Uterus (tissue), 3 donors: ENCODE measurements at regions not wholly inside any gene's neighbourhood (a gene's known extent, or its start where the extent isn't known, plus 50 kb on each side); places are given as distances from the start of the nearest gene placed in this dataset.

ENCODE experiments used
- DNase-seq, 2 donors: peaks; one replicate each; pipeline ENCODE4 v3.0.0-alpha.2; 2019 to 2020
- H3K27ac ChIP-seq, 2 donors: fragments of 200-600 bp; sonication (generic); 1 replicate in 1 of 2; 2 replicates in 1 of 2; pipeline ENCODE4 v1.5.1; 2016 to 2018
- H3K27me3 ChIP-seq, 2 donors: fragments of 200-600 bp; sonication (generic); one replicate each; pipeline ENCODE4 v1.5.1; 2018 to 2019; ENCODE audit warnings: control low read depth in 1 of 2
- H3K36me3 ChIP-seq, 2 donors: fragments of 200-600 bp; sonication (generic); one replicate each; pipeline ENCODE4 v1.5.1; 2019; ENCODE audit warnings: control low read depth in 1 of 2
- H3K4me1 ChIP-seq, 2 donors: fragments of 200-600 bp; sonication (generic); one replicate each; pipeline ENCODE4 v1.5.1; 2018 to 2019; ENCODE audit warnings: control low read depth in 1 of 2
- H3K4me3 ChIP-seq, 2 donors: fragments of 200-600 bp; sonication (generic); 1 replicate in 1 of 2; 2 replicates in 1 of 2; pipeline ENCODE4 v1.5.1; 2018 to 2019; ENCODE audit warnings: mild to moderate bottlenecking in 1 of 2
- H3K9me3 ChIP-seq, 2 donors: fragments of 200-600 bp; sonication (generic); one replicate each; pipeline ENCODE4 v1.5.1; 2019; ENCODE audit warnings: control low read depth in 1 of 2
- POLR2A ChIP-seq, 2 donors: fragments of 450-650 bp; IDR thresholded peaks; one replicate each; pipeline ENCODE4 v1.6.1; 2016; ENCODE audit warnings: antibody characterized with exemption in 2 of 2, mild to moderate bottlenecking in 1 of 2, moderate library complexity in 1 of 2
- intact Hi-C: fragments of 100-400 bp; cut with DNase I; formaldehyde crosslinking; loops from one replicate; pipeline ENCODE4 v1.15.1; 2023; ENCODE audit warnings: low total_unique reads
- TF ChIP-seq, protein P1 (sequence below), 4 experiments: fragments of 200-600 bp in 2 of 4; fragments of 450-650 bp in 2 of 4; sonication (generic) in 2 of 4; IDR thresholded peaks; one replicate each; pipeline ENCODE4 v1.5.1; 2016 to 2019; ENCODE audit warnings: antibody characterized with exemption in 4 of 4, mild to moderate bottlenecking in 2 of 4, moderate library complexity in 1 of 4
- donor health status: DM: yes; HTN: yes; CAD: no.

DNA sequence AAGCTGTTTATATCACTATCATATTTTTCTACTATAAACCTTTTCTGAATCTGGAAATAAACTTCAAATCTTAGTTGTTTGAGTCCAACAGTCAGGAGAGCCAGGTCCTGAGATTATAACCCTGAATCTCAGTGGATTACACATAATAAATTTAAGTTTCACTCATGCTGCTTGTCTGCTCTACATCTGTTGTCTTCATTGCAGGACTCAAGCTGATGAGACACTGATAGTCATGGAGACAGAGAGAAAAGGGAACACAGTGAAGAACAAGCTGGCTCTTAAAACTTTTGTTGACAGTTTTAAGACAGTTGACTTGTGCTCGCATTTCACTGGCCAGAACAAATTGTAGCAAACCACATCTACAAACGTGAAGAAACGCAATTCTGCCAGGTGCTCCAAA is 327.0 kb upstream of the CTSO start:
- H3K36me3 ChIP-seq, result no peaks in the 10 kb centered on the region
- H3K4me3 ChIP-seq, result no peak overlapping the region
- TF ChIP-seq, protein P1, sequence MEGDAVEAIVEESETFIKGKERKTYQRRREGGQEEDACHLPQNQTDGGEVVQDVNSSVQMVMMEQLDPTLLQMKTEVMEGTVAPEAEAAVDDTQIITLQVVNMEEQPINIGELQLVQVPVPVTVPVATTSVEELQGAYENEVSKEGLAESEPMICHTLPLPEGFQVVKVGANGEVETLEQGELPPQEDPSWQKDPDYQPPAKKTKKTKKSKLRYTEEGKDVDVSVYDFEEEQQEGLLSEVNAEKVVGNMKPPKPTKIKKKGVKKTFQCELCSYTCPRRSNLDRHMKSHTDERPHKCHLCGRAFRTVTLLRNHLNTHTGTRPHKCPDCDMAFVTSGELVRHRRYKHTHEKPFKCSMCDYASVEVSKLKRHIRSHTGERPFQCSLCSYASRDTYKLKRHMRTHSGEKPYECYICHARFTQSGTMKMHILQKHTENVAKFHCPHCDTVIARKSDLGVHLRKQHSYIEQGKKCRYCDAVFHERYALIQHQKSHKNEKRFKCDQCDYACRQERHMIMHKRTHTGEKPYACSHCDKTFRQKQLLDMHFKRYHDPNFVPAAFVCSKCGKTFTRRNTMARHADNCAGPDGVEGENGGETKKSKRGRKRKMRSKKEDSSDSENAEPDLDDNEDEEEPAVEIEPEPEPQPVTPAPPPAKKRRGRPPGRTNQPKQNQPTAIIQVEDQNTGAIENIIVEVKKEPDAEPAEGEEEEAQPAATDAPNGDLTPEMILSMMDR (IDR thresholded peaks at IDR 0.05), result no peak
- no peak for TF ChIP-seq POLR2A (IDR thresholded peaks at IDR 0.05)
- H3K4me1 ChIP-seq, result no peaks in the 10 kb centered on the region
- no peak for DNase-seq
- no peaks in the 10 kb centered on the region for H3K9me3 ChIP-seq
- peak overlapping the region in 1 of 2 donors; percentile 27 for H3K27ac ChIP-seq
- intact Hi-C loops, result no loop called here
- H3K27me3 ChIP-seq, result no peaks in the 10 kb centered on the region

DNA sequence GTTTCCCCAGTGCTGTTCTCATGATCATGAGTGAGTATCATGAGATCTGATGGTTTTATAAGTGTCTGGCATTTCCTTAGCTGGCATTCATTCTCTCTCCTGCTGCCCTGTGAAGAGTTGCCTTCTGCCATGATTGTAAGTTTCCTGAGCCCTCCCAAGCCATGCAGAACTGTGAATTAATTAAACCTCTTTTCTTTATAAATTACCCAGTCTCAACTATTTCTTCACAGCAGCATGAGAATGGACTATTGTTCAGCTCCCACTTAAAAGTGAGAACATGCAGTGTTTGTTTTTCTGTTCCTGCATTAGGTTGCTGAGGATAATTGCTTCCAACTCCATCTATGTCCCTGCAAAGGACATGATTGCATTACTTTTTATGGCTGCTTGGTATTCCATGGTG is 311.7 kb upstream of the CTSO start:
- no peak for DNase-seq
- Histone ChIP-seq H3K27ac (no peak overlapping the region), H3K4me3 (no peak overlapping the region), H3K36me3 (no peaks in the 10 kb centered on the region), H3K4me1 (no peaks in the 10 kb centered on the region), H3K9me3 (no peaks in the 10 kb centered on the region), H3K27me3 (no peaks in the 10 kb centered on the region)
- TF ChIP-seq POLR2A (IDR thresholded peaks at IDR 0.05), result no peak
- TF ChIP-seq, protein P1 (IDR thresholded peaks at IDR 0.05), result no peak
- intact Hi-C loops, result loop anchor here (10.0 kb wide), 1 partner anchor 931 kb away; no protein-coding TSS in a partner anchor

DNA sequence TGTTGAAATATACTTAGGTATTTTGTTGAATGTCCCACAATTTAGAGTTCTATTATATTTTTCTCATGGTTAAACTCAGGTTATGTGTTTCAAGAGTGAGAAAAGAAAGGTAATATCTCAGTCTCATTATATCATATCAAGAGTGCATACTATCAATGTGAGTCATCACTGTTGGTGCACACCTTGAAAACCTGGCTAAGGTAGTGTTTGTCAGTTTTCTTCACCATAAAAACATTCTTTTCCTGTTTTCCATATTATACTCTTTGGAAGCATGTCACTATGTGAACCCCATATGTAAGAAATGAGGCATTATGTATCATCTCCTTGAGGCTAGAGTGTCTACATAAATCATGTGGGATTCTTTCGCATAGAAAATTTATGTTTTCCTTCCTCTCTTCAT is 307.6 kb upstream of the CTSO start:
- Histone ChIP-seq H3K36me3 (no peaks in the 10 kb centered on the region), H3K27me3 (no peaks in the 10 kb centered on the region), H3K27ac (no peak overlapping the region), H3K4me1 (no peaks in the 10 kb centered on the region), H3K9me3 (no peaks in the 10 kb centered on the region), H3K4me3 (no peak overlapping the region)
- intact Hi-C loops, result loop anchor here (10.0 kb wide), 1 partner anchor 926 kb away; no protein-coding TSS in a partner anchor
- no peak for TF ChIP-seq POLR2A (IDR thresholded peaks at IDR 0.05)
- TF ChIP-seq, protein P1 (IDR thresholded peaks at IDR 0.05), result no peak
- DNase-seq, result no peak

DNA sequence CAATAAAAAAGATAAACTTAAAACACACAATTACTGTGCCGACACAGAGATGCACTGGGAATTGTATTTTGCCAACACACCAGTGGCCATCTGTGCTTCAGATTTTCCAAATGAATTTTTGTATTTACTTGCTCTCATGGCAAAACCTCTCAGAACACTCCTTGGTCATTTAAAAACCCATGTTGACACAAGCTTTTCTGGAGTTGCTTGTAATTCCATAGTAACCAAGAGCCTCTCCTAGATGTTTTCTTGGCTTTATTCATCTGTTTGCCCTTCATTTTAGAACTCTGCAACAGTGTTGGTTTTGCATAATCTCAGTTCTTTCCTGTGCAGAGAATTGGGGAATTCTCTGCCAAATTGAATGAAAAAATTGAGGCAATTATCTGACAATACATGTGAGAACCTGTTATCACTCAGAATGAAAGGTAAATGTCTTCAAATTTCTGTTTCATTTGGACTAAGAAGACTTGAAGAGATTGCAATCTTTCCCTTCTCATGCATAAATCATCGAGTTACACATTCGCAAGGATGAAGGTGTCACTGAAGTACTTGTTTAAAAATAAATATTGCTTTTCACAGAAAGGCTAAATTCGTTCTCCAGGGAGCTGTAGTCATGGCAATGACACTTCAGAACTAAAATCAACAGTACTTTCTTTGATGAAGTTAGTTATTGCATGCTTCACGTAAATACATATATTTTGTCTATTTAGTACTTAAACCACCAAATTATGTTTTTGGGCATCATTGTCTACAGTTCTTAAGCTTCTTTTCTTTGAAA is 301.8 kb upstream of the CTSO start:
- no peak for TF ChIP-seq POLR2A (IDR thresholded peaks at IDR 0.05)
- TF ChIP-seq, protein P1 (IDR thresholded peaks at IDR 0.05), result no peak
- intact Hi-C loops, result no loop called here

DNA sequence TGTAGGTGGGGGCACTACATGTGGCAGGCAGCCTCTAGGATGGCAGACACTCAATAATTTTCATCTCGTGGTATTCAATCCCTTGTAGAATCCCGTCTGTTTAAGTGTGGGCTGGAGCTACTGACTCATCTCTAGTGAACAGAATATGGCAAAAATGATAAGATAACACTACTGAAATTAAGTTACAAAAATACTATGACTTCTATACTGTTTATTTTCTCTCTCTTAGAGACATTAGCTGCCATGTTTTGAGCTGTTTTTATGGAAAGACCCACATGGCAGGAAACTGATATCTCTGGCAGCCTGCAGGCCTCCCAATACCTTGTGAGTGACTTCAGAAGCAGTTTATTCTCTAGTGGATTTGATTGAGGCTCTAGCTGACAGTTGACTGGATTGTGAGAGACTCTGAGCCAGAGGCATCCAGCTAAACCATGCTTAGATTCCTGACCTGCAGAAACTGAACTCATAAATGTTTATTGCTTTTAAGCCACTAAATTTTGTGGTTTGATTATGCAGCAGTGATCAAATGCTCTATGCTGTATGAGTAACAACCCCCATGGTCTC is 298.8 kb upstream of the CTSO start:
- no peak for DNase-seq
- TF ChIP-seq, protein P1 (IDR thresholded peaks at IDR 0.05), result no peak
- no peak for TF ChIP-seq POLR2A (IDR thresholded peaks at IDR 0.05)
- H3K27me3 ChIP-seq, result no peaks in the 10 kb centered on the region
- H3K4me3 ChIP-seq, result no peak overlapping the region
- intact Hi-C loops, result no loop called here
- H3K36me3 ChIP-seq, result no peaks in the 10 kb centered on the region
- no peaks in the 10 kb centered on the region for H3K9me3 ChIP-seq
- H3K27ac ChIP-seq, result no peak overlapping the region
- H3K4me1 ChIP-seq, result peaks cover 0 to 3% of the 10 kb centered on the region in 2 donors

More for the DNA sequence above, 301.8 kb upstream of the CTSO start:
- Histone ChIP-seq H3K4me3 (no peak overlapping the region), H3K4me1 (peaks cover 0 to 3% of the 10 kb centered on the region in 2 donors), H3K27ac (no peak overlapping the region), H3K27me3 (no peaks in the 10 kb centered on the region), H3K9me3 (no peaks in the 10 kb centered on the region), H3K36me3 (no peaks in the 10 kb centered on the region)
- no peak for DNase-seq
